H1 (cell line): ENCODE measurements at regions not wholly inside any gene's neighbourhood (a gene's known extent, or its start where the extent isn't known, plus 50 kb on each side); places are given as distances from the start of the nearest gene placed in this dataset.

Experiments
- CBX5 ChIP-seq: fragments of 300-800, 300-1000 bp; sonication (generic); IDR thresholded peaks from 2 replicates; pipeline ENCODE4 v1.7.1; 2016; ENCODE audit warnings: antibody characterized with exemption, low read length, low read depth
- JUN ChIP-seq: IDR thresholded peaks from 2 replicates; pipeline ENCODE4 v1.6.1; 2011; ENCODE audit warnings: low read depth, mild to moderate bottlenecking, improper control_type of control experiment, low read length
- TF ChIP-seq, protein P1 (sequence below): fragments of 300-600 bp; sonication (generic); IDR thresholded peaks from 2 replicates; pipeline ENCODE4 v1.7.1; 2012; ENCODE audit warnings: low read length, moderate library complexity, mild to moderate bottlenecking, inconsistent platforms; ENCODE audit not compliant: insufficient replicate concordance

DNA sequence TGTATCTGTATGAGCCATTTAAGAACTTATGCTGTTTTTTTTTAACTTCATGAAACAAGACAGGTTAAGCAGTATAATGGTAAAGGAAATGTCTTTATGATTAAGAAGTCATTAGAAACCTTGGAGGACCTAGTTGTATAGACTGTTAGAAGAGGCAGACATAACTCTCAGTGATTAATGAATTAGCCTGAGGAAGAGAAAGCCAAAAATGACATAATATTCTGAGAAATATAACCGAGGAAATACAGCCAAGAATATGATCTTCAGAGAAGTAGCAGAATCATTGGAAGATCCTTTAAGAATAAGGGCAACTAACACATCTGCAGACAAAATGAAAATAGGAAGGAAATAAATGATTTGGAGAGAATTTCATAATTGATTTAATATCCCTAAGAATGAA lies 738.1 kb upstream of the NCAM2 start (continued):
- TF ChIP-seq, protein P1, sequence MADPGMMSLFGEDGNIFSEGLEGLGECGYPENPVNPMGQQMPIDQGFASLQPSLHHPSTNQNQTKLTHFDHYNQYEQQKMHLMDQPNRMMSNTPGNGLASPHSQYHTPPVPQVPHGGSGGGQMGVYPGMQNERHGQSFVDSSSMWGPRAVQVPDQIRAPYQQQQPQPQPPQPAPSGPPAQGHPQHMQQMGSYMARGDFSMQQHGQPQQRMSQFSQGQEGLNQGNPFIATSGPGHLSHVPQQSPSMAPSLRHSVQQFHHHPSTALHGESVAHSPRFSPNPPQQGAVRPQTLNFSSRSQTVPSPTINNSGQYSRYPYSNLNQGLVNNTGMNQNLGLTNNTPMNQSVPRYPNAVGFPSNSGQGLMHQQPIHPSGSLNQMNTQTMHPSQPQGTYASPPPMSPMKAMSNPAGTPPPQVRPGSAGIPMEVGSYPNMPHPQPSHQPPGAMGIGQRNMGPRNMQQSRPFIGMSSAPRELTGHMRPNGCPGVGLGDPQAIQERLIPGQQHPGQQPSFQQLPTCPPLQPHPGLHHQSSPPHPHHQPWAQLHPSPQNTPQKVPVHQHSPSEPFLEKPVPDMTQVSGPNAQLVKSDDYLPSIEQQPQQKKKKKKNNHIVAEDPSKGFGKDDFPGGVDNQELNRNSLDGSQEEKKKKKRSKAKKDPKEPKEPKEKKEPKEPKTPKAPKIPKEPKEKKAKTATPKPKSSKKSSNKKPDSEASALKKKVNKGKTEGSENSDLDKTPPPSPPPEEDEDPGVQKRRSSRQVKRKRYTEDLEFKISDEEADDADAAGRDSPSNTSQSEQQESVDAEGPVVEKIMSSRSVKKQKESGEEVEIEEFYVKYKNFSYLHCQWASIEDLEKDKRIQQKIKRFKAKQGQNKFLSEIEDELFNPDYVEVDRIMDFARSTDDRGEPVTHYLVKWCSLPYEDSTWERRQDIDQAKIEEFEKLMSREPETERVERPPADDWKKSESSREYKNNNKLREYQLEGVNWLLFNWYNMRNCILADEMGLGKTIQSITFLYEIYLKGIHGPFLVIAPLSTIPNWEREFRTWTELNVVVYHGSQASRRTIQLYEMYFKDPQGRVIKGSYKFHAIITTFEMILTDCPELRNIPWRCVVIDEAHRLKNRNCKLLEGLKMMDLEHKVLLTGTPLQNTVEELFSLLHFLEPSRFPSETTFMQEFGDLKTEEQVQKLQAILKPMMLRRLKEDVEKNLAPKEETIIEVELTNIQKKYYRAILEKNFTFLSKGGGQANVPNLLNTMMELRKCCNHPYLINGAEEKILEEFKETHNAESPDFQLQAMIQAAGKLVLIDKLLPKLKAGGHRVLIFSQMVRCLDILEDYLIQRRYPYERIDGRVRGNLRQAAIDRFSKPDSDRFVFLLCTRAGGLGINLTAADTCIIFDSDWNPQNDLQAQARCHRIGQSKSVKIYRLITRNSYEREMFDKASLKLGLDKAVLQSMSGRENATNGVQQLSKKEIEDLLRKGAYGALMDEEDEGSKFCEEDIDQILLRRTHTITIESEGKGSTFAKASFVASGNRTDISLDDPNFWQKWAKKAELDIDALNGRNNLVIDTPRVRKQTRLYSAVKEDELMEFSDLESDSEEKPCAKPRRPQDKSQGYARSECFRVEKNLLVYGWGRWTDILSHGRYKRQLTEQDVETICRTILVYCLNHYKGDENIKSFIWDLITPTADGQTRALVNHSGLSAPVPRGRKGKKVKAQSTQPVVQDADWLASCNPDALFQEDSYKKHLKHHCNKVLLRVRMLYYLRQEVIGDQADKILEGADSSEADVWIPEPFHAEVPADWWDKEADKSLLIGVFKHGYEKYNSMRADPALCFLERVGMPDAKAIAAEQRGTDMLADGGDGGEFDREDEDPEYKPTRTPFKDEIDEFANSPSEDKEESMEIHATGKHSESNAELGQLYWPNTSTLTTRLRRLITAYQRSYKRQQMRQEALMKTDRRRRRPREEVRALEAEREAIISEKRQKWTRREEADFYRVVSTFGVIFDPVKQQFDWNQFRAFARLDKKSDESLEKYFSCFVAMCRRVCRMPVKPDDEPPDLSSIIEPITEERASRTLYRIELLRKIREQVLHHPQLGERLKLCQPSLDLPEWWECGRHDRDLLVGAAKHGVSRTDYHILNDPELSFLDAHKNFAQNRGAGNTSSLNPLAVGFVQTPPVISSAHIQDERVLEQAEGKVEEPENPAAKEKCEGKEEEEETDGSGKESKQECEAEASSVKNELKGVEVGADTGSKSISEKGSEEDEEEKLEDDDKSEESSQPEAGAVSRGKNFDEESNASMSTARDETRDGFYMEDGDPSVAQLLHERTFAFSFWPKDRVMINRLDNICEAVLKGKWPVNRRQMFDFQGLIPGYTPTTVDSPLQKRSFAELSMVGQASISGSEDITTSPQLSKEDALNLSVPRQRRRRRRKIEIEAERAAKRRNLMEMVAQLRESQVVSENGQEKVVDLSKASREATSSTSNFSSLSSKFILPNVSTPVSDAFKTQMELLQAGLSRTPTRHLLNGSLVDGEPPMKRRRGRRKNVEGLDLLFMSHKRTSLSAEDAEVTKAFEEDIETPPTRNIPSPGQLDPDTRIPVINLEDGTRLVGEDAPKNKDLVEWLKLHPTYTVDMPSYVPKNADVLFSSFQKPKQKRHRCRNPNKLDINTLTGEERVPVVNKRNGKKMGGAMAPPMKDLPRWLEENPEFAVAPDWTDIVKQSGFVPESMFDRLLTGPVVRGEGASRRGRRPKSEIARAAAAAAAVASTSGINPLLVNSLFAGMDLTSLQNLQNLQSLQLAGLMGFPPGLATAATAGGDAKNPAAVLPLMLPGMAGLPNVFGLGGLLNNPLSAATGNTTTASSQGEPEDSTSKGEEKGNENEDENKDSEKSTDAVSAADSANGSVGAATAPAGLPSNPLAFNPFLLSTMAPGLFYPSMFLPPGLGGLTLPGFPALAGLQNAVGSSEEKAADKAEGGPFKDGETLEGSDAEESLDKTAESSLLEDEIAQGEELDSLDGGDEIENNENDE, result no peak
- TF ChIP-seq JUN, result no peak
- no peak for TF ChIP-seq CBX5
